Stimulated activated CD8-positive, alpha-beta memory T cell treated with anti-CD3 and anti-CD28 coated beads, Interleukin-2, amount 100 ng/mL, for 48 hours (primary cell): ENCODE measurements at regions not wholly inside any gene's neighbourhood (a gene's known extent, or its start where the extent isn't known, plus 50 kb on each side); places are given as distances from the start of the nearest gene placed in this dataset.
A peak's percentile ranks its signal among the peaks of the same experiment; 100 is the strongest.
"Not testable (repeated sequence)": the region's sequence is repeated elsewhere in the genome, so short reads cannot be mapped to it uniquely, and the experiment has no call there.

Experiments
- DNase-seq, 2 donors: peaks; one replicate each; pipeline ENCODE4 v3.0.0-alpha.2; 2020; ENCODE audit warnings: low read depth in 2 of 2

DNA sequence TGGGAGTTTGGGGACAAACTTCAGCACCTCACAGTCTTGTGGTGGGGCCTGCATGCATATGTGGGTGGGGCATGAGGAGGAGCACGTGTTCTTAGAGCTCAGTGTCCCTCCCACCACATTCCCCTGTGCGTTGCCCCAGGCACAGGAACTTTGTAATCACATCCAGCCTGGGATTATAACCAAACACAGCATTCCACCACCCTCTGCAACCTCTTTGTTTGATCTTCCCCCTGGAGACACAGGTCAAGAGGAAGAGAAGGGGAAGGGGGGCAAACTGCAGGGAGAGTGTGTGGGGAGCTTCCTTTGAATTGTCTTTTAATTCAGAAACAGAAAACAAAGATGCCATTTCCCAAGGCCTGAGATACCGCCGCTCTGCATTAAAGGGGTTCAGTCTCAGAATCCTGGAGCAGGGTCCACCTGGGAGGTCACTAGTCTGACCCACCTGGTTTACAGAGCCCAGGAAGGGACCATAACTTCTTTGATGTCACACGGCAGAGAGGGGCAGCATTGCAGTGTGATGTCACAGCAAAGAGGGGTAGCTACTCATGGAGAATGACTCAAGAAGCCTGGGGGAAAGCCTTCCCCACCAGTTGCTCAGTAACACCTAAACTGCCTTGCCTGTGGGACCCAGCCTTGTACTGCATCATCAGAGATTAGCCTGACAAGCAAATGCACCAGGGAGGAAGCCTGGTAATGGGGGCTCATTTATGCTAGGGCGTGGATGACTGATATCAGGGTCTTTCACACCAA is 106.3 kb upstream of the RNU6-1 start:
- no peak for DNase-seq

GRCh38 chr15:67946701-67947100 is 106.9 kb upstream of the RNU6-1 start:
- no peak for DNase-seq

- no peak for DNase-seq
These were observed 106.7 kb upstream of the PIAS1 start for GRCh38 chr15:67947254-67948039.

- DNase-seq: no peak
These were observed 105.9 kb upstream of the PIAS1 start for GRCh38 chr15:67948215-67948614.

DNA sequence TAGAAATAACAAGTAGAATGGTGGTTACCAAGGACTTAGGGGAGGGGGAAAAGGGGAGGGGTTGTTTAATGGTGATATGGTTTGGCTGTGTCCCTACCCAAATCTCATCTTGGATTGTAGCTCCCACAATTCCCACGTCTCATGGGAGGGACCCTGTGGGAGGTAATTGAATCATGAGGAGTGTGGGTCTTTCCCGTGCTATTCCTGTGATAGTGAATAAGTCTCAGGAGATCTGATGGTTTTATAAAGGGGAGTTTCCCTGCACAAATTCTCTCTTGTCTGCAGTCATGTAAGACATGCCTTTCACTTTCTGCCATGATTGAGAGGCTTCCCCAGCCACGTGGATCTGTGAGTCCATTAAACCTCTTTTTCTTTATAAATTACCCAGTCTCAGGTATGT is 102.9 kb upstream of the PIAS1 start:
- DNase-seq: not testable (repeated sequence)

- DNase-seq: no peak
These were observed 100.8 kb upstream of the PIAS1 start for GRCh38 chr15:67953299-67953698.

DNA sequence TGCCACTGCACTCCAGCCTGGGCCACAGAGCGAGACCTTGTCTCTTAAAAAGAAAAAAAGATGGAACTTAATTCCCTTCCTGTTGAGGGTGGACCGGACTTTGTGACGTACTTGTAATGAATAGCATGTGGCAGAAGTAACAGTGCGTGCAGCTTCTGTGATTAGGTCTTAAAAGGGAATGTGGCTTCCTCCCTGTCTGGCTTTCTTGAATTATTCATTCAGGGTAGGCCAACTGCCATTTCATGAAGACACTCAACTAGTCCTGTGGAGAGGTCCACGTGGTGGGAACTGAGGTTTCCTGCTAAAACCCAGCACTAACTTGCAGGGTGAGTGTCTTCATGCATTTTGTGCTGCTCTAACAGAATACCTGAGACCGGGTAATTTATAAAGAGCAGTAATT is 98.9 kb upstream of the PIAS1 start:
- no peak for DNase-seq

DNA sequence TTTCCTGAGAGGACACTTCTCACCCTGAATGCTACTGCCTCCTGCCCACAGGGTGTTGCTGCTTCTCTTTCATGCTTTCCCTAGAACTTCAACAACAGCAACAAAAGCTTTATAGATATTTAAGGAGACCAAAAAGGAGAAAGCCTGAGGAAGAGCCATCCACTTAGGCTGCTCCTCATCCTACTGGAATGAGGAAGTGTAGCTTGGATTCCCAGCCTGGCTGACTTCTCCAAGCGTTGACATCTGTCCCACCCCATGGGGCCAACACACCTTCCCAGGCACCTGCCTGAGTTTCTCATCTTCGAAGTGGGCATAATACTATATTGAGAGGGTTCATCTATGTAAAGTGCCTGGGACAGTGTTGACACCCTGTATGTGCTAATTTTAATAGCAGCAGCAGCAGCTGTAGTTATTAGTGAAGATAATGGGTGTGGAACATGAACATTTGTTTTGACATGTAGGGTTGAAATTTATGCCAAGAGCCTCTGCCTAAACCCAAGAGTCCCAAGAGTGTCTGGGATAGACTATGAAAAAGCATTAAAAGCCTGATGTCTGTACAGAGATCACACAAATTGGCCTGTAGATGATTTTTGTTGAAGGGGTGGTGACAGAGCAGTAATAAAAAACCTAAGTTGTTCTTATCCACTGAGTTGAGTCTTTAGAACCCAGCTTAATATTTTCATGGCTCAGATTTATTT is 96.5 kb upstream of the PIAS1 start:
- DNase-seq: no peak

- DNase-seq: peak; percentile 5 to 8
These were observed 86.2 kb upstream of the PIAS1 start for GRCh38 chr15:67967871-67968431.

GRCh38 chr15:67968564-67968963 is 85.6 kb upstream of the PIAS1 start:
- no peak for DNase-seq

DNA sequence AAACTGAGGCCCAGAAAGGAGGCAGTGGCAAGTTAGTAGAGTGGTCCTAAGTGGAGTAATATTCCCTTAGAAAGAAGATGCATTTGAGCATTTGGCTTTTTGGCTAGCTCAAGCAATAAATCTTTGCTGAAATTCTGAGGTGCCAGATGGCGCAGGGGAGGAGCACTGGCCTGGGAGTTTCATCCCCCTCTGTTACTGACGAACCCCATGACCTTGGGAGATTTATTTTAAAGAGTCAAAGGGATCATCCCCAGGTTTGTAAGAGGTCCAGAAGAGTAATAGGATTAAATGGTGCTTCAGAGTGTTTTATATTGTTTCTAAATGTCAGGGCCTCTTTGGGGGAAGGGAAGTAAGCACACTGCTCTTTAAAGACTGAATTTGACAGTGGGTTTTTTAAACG is 85.1 kb upstream of the PIAS1 start:
- DNase-seq: no peak

DNA sequence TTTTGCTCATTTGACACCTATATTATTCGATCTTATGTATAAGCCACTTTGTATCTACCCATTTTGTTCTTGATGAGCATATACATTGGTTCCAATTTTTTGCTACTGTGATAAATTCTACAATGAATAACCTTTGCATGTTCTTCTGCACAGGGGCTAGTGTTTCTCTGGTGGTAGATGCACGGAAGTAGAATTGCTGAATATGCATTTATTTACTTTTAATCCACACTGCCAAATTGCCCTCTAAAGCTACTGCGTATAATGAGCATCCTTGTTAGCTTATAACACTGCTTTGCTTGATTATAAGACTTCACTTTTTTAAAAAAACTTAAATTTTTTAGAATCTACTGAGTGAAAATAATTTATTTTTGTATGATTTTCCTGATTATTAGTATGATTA is 84.2 kb upstream of the PIAS1 start:
- no peak for DNase-seq

- DNase-seq: no peak
These were observed 81.7 kb upstream of the PIAS1 start for GRCh38 chr15:67972377-67972776.

DNA sequence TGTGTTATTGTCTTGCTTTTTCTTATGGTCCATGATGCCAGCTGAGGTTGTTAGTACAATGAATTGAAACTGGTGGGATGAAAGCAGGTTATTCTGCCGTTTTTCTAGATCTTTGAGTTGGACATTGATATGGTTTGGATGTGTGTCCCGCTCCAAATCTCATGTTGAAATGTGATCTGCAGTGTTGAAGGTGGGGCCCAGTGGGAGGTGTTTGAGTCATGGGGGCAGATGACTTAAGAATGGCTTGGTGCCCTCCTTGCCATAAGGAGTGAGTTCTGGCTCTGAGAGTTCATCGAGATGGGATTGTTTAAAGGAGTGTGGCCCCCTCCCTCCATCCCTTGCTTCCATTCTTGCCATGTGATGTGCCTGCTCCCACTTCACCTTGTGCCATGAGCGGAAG is 80.3 kb upstream of the PIAS1 start:
- no peak for DNase-seq

GRCh38 chr15:67976506-67977073 is 77.5 kb upstream of the PIAS1 start:
- DNase-seq: no peak

GRCh38 chr15:67977414-67978089 is 76.6 kb upstream of the PIAS1 start:
- no peak for DNase-seq

GRCh38 chr15:67979281-67979680 is 74.8 kb upstream of the PIAS1 start:
- no peak for DNase-seq

DNA sequence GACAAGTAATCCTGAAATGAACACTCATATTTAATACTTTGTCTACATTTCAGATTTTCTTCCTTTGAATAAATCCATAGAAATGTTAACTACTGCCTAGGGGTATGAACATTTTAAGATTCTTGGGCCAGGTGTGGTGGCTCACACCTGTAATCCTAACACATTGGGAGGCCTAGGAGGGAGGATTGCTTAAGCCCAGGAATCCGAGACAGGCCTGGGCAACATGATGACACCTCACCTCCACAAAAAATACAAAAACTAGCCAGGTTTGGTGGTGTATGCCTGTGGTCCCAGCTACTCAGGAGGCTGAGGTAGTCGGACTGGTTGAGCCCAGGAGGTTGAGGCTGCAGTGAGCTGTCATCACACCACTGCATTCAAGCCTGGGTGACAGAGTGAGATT is 73.9 kb upstream of the PIAS1 start:
- no peak for DNase-seq

DNA sequence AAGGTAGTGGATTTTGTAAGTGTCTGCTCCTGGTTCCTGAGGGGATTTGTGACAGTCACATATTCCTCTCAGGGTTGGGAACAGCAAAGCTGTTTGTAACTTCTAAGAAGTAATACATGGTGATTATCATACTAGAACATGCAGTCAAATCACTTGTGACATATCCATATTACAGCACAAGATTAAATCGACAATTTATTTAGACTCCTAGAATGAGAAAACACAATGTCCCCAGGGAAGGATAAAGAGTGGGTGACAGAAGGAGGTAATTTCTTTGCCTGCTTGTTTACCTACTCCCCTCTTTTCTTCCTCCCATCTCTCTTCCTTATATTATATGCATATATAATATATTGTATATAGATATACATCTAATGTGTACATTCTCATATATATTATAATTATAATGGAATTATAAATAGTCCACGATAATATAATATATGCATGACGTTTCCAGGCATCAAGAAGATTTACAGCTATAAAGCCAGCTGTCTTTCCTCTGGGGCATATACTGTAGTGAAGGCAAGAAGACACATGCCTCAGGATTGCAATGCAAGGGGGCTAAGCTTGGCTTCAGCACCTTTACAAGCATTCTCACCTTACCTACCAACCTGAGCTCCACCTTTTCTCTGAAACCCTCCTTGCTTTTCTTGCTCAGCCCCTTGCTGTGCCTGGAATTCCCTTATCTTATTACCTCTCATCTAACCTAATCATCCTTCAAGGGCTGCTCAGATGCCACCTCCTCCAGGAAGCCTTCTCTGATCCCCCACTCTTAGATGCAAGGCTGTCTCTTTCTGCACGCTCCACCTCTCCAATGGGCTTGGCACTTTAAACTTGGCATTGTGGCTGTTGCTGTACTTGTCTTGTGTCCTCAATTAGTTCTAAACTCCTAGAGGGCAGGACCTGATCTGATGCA is 73.1 kb upstream of the PIAS1 start:
- no peak for DNase-seq

DNA sequence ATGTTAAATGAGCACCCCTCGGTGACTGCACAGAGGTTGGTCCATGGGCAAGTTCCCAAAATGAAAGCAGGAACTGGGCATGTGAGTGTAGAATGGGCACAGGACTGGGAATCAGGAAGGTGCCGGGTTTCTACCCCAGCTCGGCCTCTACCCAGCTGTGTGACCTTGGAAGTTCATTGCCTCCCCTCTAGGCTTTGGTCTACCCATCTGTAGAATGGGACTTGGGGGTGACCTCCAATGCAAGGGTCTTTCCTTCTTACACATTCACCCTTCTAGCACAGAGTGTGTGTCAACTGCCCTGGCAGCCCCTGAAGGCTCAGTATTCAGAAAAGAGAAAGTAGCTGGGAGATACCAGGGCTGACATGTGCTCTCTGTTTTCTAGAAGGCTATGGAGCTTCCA is 72.3 kb upstream of the PIAS1 start:
- DNase-seq: no peak
